ENCODE measurements at regions not wholly inside any gene's neighbourhood (a gene's known extent, or its start where the extent isn't known, plus 50 kb on each side); places are given as distances from the start of the nearest gene placed in this dataset.

- H3K9me3 ChIP-seq (replicated peaks; ENCODE audit: control insufficient read depth, insufficient read depth, low read length): peaks cover 6% of the 10 kb centered on the region
- H3K9me1 ChIP-seq (replicated peaks; ENCODE audit: control insufficient read depth, extremely low read depth, insufficient read depth, low read length): no peaks in the 10 kb centered on the region
- H2AFZ ChIP-seq (ENCODE audit: low read depth, low read length): no peak overlapping the region
- H3K79me2 ChIP-seq (ENCODE audit: control insufficient read depth, insufficient read depth, low read length): no peaks in the 10 kb centered on the region
- dilution Hi-C loops (cut with MboI; ENCODE audit: extremely low pct_ligation_motif_present, low sequenced_read_pairs): no loop called here
- DNase-seq (ENCODE audit: low read depth, low spot score) (no peak), FAIRE-seq (no peak)
- H3K27ac ChIP-seq (ENCODE audit: insufficient read depth, low read depth, low read length): no peak overlapping the region
- H3K4me2 ChIP-seq (ENCODE audit: insufficient read depth, low read length): no peak overlapping the region
- no peaks in the 10 kb centered on the region for H3K4me1 ChIP-seq (ENCODE audit: control insufficient read depth, extremely low read depth, insufficient read depth, low read length)
- no peak overlapping the region for H3K9ac ChIP-seq (replicated peaks; ENCODE audit: extremely low read depth, insufficient read depth, low read length)
- no peak overlapping the region for H3K4me3 ChIP-seq (replicated peaks in 1 of 3; ENCODE audit: insufficient read depth in 1 of 3, low read depth in 1 of 3, low read length in 3 of 3)
- no peaks in the 10 kb centered on the region for H3K36me3 ChIP-seq (ENCODE audit: control insufficient read depth in 2 of 2, extremely low read depth in 1 of 2, insufficient read depth in 2 of 2, low read length in 2 of 2)
- TF ChIP-seq EZH2 (IDR thresholded peaks at IDR 0.05; ENCODE audit: borderline replicate concordance, low read depth, low read length, severe bottlenecking) (no peak), FOS (IDR thresholded peaks at IDR 0.05; ENCODE audit: borderline replicate concordance, insufficient read depth, low read length) (no peak), JUN (IDR thresholded peaks at IDR 0.05; ENCODE audit: borderline replicate concordance, insufficient read depth, insufficient read length, low read depth) (no peak), GATA2 (IDR thresholded peaks at IDR 0.05; ENCODE audit: insufficient read depth, insufficient read length, low read depth, low read length) (no peak), MAX (IDR thresholded peaks at IDR 0.05; ENCODE audit: insufficient read depth, insufficient read length) (no peak), POLR2AphosphoS5 (IDR thresholded peaks at IDR 0.05; ENCODE audit: insufficient read depth, low read depth, low read length) (no peak), CTCF (IDR thresholded peaks at IDR 0.05; ENCODE audit: extremely low read depth in 1 of 2, insufficient read depth in 1 of 2, low read depth in 1 of 2, low read length in 2 of 2) (no peak)
- no peaks in the 10 kb centered on the region for H3K27me3 ChIP-seq (ENCODE audit: control insufficient read depth in 2 of 2, insufficient read depth in 2 of 2, low read length in 2 of 2)
- ChIA-PET CTCF (no interaction called here), POLR2A (no interaction called here)
- no TSS peak for BruUV-seq (replicated peaks)
- no peaks in the 10 kb centered on the region for H4K20me1 ChIP-seq (replicated peaks; ENCODE audit: control insufficient read depth, extremely low read depth, insufficient read depth, low read length)
- intact Hi-C loops (cut with micrococcal nuclease): no loop called here
Observed at GRCh38 chr16:7160093-7160492, 172.6 kb upstream of the RBFOX1 start.
